Left renal cortex interstitium (tissue), 4 donors: ENCODE measurements at regions not wholly inside any gene's neighbourhood (a gene's known extent, or its start where the extent isn't known, plus 50 kb on each side); places are given as distances from the start of the nearest gene placed in this dataset.

Experiments used
- DNase-seq, 4 donors: peaks; one replicate each; pipeline ENCODE4 v3.0.0-alpha.2; 2013; ENCODE audit warnings: low read depth in 4 of 4, low spot score in 2 of 4, missing footprints in 1 of 4

DNA sequence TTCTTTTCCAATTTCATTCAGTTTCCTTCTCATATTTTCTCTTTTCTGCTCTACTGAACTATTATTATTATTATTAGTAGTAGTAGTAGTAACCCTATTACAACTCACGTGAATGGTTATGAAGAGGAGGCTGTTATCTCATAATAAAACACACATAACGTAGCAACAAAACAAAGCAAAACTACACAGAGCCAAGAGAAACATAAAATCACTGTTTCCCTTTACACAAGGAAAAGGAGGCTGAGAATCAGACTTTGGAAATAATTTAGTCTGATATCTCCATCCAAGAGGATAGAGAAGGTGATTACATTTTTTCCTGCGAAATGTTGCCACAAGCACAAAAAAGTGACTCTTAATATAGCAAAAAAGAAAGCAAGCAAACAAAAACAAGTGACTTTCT, 975.8 kb upstream of the FLRT2 start:
- no peak for DNase-seq

DNA sequence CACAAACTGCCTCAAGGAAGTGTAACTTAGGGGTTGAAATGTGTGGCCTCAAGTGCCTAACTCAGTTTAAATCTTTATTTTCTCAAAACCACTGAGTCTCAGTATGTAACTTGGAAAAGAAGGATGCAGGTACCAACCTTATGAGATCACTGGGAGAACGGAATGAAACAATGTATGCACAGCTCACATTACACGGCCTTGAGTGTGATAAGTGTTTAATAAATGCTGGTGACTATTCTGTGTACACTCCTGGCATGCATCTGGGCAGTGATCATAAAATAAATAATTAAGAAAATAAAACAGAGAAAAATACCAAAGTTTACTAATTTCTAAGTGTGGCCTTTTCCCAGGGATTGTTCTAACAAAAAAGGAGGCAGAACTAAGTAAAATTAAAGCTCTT, 974.5 kb upstream of the FLRT2 start:
- DNase-seq: no peak

DNA sequence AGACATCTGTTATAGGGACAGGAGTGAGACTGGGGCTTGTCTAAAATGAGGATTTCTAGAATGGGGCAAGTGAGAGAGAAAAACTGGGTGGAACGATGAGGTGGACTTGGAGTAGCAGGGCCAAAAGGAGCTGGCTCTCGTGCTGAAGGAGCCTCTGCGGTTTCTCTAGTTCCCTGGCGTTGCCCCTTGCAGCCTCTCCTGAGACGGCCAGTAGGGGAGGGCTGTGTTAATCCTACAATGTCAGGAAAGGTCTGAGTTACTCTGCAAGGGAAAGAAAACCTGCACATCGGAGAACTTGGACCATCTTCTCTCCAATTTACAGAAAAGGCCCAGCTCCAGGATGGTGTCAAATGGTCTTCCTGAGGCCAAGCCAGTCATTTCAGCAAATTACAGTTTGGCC, 963.8 kb upstream of the FLRT2 start:
- DNase-seq: no peak

GRCh38 chr14:84575681-84576080, 954.3 kb upstream of the FLRT2 start:
- no peak for DNase-seq

DNA sequence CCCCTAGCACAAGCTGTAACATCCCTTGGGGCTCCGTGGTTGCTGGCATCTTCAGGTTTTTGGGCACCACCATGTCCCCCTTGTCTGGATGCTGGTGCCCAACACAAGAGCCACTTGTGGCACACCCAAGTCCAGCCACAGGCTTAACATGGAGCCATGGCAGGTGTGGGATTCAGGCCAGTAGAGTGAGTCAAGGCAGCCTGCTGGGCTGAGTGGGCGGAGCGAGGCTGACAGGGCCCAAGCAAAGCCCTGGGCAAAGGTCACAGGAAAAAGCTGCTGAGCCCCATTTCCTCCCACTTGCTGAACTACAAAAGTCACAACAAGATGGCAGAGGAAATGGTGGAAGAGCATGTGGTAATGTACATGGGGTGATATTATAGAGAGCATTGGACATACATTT, 950.7 kb upstream of the FLRT2 start:
- DNase-seq: no peak

- no peak for DNase-seq
These were observed 948.9 kb upstream of the FLRT2 start for GRCh38 chr14:84581041-84581440.

DNA sequence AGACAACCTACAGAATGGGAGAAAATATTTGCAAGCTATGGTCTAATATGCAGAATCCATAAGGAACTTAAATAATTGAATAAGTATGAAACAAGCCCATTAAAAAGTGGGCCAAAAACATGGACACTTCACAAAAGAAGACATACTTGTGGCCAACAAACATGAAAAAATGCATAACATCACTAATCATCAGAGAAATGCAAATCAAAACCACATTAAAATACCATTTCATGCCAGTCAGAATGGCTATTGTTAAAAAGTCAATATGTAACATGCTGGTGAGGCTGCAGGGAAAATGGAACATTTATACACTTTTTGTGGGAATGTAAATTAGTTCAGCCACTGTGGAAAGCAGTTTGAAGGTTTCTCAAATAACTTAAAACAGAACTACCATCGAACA, 945.4 kb upstream of the FLRT2 start:
- DNase-seq: no peak

- DNase-seq: no peak
These were observed 938.0 kb upstream of the FLRT2 start for GRCh38 chr14:84591827-84592445.

GRCh38 chr14:84592770-84593169, 937.2 kb upstream of the FLRT2 start:
- DNase-seq: no peak

GRCh38 chr14:84610086-84610485, 919.9 kb upstream of the FLRT2 start:
- DNase-seq: no peak

- DNase-seq: no peak
These were observed 907.6 kb upstream of the FLRT2 start for GRCh38 chr14:84622357-84622756.

DNA sequence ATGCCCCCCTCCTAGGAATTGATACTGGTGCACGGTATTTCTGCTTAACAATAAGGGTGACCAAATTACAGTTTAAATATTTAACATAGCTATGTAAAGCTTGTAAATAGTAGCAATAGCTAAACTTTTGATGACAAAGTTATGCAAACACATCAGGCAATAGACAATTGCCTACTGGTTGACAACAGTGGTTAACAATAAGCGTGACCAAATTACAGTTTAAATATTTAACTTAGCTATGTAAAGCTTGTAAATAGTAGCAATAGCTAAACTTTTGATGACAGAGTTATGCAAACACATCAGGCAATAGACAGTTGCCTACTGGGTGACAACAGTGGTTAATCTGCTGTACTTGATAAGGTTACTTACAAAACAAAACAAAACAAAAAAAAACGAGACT, 886.5 kb upstream of the FLRT2 start:
- no peak for DNase-seq

DNA sequence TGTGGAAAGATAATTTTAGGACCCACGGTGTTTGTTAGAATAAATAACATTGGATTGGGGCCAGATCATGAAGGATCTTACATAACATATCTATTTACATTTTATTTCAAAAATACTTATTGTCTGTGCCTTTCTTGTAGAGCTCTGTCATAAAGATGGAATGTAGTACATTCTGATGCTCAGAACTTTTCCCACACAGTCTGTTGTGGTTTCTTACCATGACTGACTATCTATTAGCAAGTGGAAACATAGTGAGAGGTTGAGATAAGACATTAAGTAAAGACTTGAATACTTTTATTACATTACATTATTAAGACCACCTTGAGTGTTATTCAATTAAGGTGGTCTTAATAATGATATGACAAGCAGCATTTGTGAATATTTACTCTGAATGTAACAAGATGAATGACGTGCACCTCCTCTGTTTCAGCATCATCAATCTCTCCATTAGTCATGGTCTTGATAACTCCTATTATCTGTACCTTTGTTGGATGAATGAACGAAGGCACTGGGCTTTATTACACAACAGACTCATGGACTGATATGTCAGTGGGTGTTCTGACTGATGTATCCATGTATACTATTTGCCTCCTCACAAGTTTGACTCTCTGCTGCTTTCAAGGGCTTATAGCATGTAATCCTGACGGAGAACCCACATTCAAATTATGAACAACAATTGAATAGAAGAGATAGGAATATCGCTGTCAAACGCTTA, 883.0 kb upstream of the FLRT2 start:
- DNase-seq: no peak

DNA sequence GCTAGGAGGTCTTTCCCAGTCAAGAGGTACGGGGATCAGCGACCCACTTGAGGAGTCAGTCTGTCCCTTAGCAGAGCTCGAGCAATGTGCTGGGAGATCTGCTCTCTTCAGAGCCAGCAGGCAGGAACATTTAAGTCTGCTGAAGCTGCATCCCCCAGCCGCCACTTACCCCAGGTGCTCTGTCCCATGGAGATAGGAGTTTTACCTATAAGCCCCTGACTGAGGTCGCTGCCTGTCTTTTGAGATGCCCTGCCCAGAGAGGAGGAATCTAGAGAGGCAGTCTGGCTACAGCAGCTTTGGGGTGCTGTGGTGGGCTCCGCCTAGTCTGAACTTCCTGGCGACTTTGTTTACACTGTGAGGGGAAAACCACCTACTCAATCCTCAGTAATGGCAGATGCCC, 874.9 kb upstream of the FLRT2 start:
- DNase-seq: no peak

GRCh38 chr14:84657911-84658310, 872.0 kb upstream of the FLRT2 start:
- DNase-seq: no peak

DNA sequence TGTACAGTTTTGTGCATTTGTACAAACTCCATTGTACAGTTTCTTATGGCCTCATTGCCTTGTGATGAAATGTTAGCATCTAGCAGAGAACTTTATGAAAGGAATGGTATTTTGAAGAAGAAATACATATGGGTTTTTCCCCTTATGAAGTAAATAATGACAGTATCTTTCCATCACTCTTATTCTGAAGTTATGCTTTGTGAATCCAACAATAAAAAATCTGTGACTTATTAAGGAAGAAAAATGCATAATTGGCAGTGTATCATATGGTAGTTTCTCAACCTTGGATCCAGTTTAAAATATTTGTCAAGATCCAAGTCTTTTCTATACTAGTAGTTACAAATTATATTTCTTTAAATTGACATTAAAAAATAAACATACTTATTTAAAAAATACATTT, 859.1 kb upstream of the FLRT2 start:
- DNase-seq: no peak

GRCh38 chr14:84671776-84672175, 858.2 kb upstream of the FLRT2 start:
- DNase-seq: no peak

GRCh38 chr14:84674636-84675035, 855.3 kb upstream of the FLRT2 start:
- no peak for DNase-seq

GRCh38 chr14:84686550-84686949, 843.4 kb upstream of the FLRT2 start:
- no peak for DNase-seq

DNA sequence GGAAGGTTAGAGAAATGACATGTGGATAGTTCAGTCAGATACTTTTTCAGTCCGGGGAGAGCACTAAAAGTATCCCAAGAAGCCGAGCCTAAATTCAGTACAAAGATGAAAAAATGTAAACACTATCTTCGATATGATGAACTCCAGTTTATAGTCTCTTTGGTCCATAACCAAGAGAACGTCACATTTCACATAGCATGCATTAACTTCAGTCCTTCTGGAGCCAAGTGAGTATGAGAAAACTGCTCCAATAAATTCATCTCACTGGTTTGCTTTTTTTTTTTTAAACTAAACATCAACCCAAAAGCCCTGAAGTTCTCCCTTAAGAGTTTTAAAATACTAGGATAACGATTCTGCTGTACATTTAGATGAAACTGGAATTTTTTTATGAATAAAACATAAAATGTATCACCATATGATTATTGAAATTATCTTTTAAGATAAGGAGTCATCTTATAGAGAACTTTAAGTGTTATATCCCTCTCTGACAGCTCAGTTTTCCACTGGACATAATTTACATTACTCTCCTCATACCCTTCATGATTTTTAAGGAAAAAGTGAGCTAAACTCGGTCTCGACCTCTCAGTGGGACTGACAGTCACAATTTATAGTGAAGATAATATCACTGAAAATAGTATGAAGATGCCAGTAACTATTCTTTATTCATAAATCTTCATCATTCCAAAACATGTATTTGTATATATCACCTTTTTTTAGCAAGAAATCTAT, 841.5 kb upstream of the FLRT2 start:
- no peak for DNase-seq

DNA sequence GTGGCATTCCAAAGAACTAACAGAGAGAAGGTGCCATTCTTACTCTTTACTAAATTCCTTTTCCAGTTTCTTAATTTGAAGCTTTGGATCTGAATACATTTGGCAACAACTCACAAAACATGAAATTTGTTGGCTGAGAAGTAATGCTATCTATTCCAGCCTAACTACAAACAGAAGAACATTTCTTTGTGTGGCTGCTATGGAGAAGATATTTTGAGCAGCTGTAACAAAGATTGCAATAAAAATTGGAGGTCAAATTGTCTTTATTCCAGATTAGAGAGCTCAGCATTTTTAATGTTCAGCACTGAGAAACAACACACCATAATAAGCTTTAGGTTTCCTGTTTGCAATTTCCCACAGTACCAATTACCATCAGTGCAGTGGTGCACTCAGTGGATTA, 835.8 kb upstream of the FLRT2 start:
- DNase-seq: no peak

- DNase-seq: no peak
These were observed 825.3 kb upstream of the FLRT2 start for GRCh38 chr14:84704601-84705000.
